ENCODE measurements at regions not wholly inside any gene's neighbourhood (a gene's known extent, or its start where the extent isn't known, plus 50 kb on each side); places are given as distances from the start of the nearest gene placed in this dataset.

DNA sequence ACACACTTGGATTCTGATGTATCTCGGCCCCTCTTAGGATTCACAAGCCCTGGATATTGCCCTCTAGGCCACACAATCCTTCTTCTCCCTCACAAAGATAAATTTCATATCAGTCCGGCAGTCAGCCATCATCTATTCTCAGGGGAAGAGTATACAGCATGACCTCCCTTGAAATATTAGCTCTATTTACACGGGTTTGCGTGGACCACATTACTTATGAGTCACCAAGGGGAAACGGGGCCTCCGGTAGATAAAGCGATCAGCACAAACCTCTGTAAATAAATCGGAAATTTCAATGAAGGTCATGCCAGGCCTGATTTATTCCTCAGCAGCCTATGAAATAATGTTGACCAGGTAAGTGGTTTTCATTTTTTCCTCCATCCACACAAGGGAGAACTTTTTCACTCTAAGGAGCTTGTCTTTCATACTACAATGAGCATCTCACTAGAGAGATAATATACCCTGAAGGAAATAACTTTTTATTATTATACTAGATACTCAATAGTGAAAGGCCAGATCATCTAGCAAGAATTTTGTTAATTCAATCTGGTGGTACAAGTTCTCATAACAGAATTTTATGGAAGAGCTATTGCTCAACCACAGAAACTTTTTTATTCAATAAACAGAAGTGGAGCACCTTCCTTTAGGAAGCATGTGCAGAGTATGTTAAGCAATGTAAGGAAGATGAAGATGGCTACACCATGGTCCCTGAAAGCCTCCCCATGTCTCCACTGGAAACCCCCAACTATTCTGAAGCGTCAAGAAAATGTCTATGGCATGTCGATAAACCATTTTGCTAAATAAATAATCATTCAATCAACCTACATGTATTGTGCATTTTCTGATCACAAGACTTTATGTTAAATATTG is 125.2 kb upstream of the PIK3C3 start:
- DNase-seq = no peak

DNA sequence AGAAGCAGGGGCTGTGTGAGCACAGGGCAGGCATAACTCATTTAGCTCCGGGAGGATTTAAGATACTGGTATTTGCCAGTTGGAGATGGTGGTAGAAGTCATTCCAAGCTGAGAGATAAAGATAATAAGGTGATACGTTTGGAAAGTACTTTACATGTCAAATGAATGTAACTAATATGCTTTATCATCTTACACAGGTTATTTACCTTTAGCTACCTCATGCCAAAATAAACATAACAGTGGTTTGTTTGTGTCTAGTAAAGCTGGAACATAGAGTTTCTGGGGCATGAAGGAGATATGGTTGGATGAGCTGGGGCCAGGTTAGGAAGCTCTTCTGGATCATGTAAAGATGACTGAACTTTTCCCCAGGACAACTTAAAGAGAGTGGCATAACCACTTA is 126.9 kb upstream of the PIK3C3 start:
- DNase-seq = no peak

DNA sequence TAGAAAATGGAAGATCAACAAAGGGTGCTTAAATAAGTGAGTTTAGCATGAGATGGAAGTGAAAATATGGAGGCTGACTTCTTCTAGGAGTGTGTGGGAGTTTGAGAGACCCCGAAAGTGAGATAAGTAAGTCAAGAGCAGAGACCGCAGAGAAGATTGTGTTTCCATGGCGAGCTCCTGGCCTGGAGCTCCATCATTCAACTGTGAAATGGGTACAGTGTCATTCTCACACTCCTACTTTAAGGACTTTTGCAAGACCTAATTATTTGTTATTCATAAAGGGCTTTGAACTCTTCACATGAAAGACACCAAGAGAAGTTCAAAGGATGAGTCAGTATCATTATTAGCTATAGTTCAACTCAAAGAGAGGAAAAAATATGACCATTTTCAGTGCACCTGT is 134.2 kb upstream of the PIK3C3 start:
- DNase-seq = no peak

DNA sequence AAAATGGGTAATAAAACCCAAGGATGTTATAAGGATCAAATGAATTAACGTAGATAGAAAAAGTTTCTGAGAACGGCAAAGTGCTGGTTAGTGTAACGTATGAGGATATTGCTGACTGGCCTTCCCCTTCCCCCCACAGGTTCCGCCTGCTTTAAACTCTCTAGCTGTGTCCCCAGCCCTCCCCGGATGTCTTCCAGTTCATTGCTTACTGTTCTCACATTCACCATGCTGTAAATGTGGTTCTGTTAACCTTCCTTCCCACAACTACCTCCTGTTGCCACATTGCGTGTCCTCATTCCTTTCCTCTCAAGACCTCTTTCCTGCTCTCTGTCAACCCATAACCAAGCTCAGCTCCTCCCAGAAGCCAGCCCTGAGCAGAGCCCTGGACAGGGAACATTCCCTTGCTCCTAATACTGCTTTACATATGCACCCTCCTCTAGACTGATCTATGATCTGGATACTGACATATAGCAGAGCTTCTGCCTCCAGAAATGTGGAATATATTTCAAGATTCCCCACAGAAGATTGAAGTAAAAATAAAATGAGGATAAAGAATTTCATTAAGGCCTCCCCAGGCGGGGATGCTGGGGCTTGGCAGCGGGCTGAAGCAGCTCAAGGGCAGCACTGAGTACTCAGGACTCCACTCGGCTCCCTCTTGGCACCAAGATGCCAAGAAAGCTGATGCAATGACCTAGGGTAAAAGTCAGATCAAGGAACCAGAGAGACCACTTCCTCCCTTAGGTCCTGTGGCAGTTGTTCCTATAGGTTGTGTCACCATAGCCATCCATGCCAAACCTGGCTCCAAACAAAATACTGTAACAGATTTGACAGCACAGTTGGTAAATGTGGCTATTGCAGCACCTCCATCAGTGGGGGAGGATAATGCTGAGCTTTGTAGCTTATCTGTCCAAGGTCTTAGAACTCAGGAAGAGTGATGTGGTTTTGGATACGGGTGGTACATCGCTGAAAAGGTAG is 136.4 kb upstream of the PIK3C3 start:
- no peak for DNase-seq

DNA sequence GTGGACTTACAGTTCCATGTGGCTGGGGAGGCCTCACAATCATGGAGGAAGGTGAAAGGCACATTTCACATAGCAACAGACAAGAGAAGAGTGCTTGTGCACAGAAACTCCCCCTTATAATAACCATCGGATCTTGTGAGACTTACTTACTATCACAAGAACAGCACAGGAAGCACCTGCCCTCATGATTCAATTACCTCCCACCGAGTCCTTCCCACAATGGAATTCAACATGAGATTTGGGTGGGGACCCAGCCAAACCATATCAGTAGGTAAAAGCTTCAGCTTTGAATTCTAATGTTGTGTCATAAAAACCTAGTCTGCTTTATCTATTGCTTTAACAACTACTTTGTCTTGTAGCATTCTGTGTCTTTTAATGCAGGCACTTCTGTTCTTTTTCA is 140.4 kb upstream of the PIK3C3 start:
- DNase-seq = no peak

DNA sequence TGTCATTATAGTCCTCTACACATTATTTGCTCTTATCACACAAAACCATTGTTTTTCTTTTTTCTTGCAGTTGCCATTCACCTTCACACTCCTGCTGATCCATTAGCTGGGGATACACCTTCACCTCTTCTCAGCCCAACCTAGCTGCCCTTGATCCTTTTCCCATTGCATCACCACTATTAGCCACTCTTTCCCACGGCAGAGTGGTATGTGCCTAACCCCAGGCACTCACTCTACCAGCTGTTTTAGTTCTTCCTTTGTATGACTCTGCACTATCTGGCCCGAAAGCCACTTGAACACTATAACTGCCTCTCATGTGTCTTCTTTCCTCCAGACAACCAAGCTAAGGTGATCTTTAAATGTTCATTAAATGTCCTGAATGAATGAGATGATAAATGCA is 145.4 kb upstream of the PIK3C3 start:
- no peak for DNase-seq

DNA sequence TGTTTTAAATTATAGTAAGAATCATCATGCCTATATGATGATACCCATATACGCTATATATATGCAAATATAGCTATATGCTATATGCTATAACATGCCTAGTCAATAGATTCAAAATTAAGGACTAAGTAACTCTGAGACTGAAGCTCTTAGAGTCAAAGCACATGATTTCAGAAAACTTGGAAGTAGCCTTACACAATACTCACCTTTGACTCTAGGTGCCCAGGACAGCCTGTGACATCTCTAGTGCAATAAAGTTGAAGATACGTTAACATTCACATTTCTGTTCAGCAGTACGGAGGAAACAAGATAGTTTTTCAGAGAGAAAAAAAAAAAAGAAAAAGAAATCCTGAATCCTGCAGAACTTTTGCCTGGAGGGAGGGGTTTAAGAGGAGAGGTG is 149.7 kb upstream of the PIK3C3 start:
- DNase-seq = no peak

DNA sequence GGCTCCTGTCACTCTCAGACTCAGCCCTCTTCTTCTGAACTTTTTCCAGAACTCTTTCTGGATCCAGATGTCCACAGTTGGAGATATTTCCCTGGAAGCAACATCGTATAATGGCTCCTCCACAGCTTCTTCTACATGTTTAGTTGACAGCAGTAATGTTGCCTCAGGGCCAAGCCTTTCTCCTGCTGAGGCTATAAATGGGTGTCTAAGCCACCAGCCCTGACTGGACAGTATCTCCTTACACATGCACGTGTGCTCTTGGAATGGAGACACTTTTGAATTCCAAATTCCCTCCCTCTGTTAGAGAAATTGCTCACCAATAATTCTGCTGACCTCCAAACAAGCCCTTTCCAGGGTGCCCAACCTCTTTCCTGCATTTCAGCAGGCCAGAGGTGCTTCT is 156.2 kb upstream of the PIK3C3 start:
- no peak for DNase-seq

DNA sequence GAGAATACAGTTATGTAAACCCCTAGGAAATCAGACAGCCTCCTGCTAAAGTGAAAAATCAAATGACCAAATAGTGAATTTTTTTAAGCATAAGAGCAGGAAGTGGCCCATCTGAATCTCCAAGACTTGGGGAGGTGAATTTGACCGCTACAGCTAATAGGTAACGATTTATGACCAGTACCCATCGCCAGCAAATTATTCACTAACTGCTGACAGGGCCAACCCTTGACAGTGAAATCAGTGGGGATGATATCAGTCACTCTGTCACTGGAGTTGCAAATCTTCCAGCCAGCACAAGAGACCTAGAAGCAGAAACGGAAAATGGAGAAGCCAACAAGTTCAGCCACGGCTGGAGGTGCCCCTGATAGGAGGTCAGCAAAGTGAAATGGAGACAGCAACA is 164.3 kb upstream of the PIK3C3 start:
- DNase-seq = no peak

DNA sequence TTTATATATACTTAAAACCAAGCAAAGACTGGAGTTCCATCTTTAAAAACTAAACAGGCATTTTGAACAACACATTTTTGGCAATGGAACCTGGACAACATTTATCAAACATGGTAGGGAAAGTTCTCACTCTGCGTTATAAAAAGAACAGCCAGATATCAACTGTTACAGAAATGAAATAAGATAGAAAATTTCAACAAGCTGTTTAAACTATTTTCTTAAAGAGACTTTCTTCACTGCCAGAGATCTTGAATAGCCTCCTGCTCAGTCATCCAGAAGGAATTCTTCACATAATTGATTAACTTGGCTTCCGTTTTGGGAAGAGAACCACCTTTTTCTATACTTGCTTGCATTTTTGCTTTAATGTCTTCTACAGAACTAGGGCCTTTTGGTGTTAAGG is 166.0 kb upstream of the PIK3C3 start:
- DNase-seq = no peak

DNA sequence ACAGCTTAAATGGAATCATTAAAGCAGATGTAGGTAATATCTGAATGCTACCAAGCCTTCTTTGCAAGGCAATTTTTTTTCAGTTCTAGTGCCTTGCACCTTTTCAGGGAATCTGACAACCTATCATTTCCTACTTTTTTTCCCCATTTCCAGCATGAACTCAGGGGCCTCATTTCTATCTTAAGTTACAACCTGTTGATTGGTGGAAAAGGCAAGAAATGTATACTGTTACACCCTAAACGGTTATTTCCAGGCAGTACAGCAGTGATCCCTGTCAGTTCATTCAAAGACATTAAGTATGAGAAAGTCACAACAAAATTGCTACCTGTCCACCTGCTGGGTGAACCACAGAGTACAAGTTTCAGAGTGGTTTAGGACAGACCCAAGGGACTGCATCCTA is 171.2 kb upstream of the PIK3C3 start:
- DNase-seq = no peak

DNA sequence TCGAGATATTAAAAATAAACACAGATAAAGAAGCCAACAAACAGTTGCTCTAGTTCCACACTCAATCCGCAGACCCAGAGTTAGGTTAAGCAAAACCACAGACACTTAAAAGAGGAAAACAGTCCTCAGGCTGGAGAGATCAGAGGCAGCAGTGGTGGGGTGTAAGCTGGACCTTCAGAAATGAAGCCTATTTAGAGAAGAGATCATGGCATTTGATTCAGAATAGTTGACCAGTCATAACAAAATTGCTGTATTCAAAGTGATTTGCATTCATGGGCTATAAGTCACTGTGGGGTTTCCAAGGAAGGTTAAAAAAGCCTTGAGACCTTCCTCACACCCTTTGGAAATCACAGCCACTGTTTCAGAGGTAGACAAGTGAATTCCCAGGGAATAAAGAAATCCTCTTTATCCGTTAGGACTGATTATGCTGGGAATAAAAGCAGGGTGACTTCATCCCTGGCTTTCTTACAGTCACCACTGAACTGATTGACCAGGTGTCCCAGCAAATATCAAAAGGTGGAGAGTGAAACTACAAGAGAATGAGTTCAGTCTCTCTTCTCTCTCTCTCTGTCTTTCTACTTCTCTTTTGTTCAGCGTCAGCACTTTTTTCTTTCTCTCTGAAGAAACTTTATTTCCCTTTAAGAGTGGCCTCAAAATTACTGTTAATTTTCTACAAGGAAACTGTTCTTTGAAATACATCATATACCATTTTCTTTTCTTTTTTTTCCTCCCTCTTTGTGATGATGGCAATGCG is 171.8 kb upstream of the PIK3C3 start:
- DNase-seq = no peak

DNA sequence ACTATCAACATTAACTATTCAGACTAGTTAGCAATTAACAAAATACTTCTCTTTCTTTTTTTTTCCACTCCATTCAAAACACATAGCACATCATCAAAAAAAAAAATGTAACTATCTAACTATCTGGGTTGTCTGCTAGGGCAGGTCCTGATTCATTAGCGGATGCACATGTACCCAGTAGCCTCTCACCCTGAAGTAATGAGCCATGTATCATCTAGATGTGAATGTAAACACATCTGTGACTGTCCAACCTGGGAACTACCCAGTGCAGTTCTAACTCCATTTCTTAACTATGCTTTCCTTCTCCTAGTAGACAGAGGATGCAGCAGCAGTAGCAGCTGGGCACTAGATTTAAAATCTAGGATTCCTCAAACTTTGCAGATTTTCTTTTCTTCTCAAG is 183.1 kb upstream of the PIK3C3 start:
- DNase-seq = no peak

DNA sequence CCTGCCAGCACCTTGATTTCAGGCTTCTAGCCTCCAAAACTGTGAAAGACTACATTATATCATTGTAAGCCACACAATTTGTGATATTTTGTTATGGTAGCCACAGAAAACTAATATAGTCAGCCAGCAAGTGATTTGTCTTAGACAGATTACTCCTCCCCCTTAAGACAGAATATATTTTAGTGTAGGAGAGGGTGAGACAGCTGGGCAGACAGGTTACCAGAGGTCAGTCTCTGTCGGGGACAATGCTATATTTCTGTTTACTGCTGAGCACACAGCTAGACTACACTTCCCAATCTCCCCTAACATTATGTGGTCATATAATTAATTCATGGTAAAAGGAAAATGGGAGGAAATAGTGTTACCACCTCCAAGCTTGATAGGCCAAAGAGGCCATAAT is 185.8 kb upstream of the PIK3C3 start:
- no peak for DNase-seq

DNA sequence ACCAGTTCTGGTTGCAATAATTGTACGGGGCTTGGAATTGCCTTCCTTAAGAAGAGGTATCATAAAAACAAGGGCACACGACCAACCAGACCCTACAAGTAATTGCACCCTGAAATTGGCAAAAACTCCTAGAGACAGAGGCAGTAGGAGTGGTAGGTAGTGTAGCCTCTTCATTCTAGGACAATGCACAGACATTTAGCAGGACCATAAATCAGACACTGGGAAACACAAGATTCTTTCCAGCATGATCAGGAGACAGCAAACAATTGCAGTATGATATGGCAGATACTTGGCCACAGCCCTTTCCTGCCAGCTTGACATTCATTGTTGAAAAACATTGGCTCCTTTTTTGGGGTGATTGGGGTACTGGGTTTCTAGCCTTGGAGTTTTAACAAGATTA is 186.6 kb upstream of the PIK3C3 start:
- DNase-seq = no peak

DNA sequence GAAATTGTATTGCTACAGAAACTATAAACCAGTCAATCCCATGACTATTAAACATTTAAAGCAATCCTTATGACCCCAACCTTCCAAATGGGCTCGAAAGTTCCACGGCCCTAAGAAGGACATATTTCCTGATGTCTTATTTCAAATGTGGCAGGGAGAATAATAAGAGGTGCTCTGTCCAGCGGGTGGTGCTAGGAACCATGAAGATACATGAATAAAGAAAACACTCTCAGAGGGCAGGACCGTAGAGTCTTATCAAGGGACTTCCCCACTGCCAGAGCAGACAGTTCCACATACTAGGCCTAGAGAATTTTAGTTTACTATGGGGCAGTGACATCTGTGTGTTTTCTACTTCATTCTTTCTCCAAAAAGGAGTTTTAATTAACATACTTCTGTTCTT is 187.1 kb upstream of the PIK3C3 start:
- no peak for DNase-seq

DNA sequence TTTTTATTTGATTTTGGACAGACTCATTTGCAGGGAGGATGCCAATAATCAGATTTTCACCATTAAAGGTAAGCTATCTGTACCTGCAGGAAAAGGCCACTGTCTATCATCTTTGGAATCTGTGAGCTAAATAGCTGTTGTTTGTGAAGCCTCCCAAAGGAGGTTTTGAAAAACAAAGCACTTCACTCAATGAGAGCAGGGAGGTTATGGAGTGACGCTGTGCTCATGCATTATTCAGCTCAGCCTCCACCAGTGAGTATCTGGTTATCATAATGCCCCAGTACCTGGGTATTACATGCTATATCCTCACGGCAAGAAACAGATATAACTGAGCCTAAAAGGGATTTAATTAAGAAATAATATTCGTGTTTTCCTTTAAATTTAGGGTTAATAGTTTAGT is 189.6 kb upstream of the PIK3C3 start:
- no peak for DNase-seq

DNA sequence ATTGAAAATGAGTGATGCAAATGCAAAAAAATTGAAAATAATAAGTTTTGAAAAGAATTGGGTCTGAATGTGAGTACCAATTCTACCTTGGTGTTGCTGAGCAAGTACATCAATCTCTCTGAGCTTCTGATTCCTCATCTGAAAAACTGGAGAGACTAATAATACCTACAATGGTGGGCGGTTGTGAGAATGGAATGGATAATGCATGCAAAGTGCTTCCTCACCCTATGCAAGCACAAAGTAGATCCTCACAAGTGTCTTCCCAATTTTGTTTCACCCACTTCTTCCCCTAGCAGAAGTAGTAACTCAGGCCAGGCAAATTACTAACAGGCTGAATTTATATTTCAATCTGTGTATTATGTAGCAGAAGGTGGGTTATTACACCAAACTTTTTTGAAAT is 191.7 kb upstream of the PIK3C3 start:
- DNase-seq = no peak

DNA sequence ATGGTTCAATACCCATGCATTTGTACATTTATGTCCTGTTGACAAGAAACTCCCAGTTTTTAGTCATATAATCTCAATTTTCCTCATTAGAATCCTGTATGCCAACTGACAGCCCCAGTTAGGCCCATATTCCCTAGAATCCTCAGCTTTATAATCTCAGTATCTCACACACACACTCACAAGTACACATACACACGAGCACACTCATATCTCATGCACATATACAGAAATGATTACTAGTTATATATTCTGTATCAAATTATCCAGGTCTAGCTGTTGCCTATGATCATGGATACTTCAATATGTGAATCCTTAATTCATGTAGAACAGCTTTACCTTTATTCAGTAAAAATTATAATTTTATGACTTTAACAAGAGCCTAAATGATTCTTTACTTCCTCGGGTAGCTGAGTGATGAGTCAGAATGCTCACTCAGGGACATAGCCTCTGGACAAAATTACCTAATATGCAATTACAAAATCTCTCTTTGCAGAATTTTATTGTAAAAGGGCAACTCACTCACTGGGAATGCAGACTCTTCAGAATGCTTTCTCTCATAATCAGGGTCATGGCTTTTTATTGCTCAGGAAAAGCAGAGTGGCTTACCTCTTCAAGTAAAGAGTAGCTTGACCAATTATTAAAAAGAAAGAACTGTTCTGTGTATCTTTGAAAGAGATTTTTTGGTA is 193.6 kb upstream of the PIK3C3 start:
- DNase-seq = no peak

DNA sequence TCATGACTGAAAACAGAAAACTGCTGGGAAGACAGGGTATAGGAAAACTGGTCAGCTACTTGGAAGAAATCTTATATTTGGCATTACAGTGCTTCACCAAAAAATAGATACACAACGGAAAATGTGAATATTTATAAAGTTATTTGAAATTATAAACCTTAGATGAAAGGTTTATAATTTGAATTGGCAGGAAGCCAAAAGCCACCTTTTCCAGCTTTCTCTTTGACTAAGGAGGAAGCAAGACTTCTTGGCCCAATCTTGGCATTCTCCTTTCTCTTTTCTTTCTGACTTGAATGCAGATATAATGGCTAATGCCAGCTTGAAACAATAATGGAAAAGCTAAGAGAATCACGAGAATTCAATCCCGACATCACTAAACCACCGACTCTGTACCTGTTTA is 196.5 kb upstream of the PIK3C3 start:
- no peak for DNase-seq

DNA sequence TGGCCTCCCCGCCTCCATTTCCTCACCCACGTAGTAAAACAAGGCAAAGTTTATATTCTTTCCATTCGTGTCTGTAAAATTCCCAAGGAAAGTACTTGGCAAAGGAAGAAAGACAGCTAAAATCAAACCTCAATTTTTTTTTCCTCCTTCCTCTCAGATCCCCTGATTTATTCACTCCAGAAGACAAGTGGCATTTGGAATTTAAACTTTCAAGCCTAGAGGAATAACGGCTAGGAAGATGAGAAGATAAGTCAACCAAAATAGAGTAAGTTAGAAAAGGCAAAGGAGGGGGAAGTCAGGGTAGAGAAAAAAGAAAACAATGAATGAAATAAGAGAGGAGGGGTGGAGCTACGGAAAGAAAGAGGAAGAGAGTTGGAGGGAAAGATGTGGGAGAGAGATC is 198.9 kb upstream of the PIK3C3 start:
- no peak for DNase-seq

DNA sequence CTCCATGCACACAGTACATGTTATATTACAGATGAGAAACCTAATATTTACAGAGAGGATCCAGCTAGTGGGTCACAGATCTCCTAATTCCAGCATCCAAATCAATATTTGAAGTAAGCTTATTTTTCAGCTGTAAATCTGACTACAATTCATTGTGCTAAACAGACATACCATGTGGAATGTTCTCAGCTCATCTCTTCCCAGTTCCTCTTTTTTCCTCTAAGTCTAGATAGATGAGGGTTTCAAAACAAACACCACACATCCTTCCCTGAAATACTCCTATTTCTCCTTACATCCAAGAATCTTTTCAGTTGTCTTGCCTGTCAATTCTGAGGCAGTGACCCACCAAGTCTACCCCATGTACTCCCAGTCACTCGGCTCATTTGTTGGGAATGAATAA is 200.7 kb upstream of the PIK3C3 start:
- DNase-seq = no peak

DNA sequence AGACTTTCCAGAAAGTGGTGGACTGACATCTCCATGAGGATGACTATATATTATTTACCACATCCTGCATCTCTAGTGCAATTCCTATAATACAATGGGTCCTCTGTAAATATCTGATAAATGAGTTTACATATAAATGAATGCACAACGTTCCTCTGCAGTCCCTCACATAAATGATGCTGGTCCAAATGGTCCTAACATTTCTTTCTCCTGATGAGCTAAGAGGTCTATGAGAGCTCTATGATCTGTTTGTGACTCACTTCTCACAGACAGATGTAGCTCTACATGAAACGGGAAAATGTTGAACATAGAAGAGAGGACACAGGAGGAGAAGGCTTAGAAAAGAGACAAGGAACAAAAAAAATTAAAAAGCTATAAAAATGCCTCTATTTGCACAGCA is 201.2 kb upstream of the PIK3C3 start:
- DNase-seq = no peak

All from CD4-positive, alpha-beta T cell treated with Interleukin-4 for 4 hours (primary cell).